IMR-90 (cell line): ENCODE measurements at regions not wholly inside any gene's neighbourhood (a gene's known extent, or its start where the extent isn't known, plus 50 kb on each side); places are given as distances from the start of the nearest gene placed in this dataset.

Experiments used
- CEBPB ChIP-seq: IDR thresholded peaks from 2 replicates; pipeline ENCODE4 v1.6.1; 2012; ENCODE audit warnings: low read depth, low read length, improper control_type of control experiment
- POLR2A ChIP-seq: IDR thresholded peaks from 2 replicates; pipeline ENCODE4 v1.6.1; 2012; ENCODE audit warnings: mild to moderate bottlenecking, low read depth, low read length
- RFX5 ChIP-seq: IDR thresholded peaks from 2 replicates; pipeline ENCODE4 v1.8.0; 2012; ENCODE audit warnings: low read depth, mild to moderate bottlenecking, low read length, moderate library complexity
- TF ChIP-seq, protein P1 (sequence below): conservative IDR thresholded peaks from 2 replicates; pipeline ENCODE4 v1.5.1; 2012; ENCODE audit warnings: mild to moderate bottlenecking, low read depth, low read length, improper control_type of control experiment
- TF ChIP-seq, protein P2 (sequence below): fragments of 150-350 bp; IDR thresholded peaks from 2 replicates; pipeline ENCODE4 v1.6.1; 2016; ENCODE audit warnings: low read depth, mild to moderate bottlenecking, low read length, moderate library complexity, borderline replicate concordance

DNA sequence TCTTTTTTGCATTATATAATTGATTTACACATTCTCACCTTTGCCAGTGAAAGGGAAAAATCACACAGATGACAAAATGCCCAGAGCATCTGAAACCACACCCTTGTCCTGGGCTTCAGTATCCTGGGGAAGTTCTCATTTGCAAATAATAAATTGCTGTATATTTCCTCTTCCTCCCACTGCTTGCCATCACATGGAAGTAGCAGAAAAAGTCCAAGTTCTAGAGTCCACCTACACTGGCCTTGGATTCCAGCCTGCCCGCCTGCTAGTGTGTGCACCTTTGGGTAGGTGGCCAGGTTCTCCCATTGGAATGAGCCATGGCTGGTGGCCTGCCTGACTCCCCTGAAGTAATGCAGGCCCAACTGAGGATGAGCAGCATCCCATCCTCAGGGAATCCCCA lies 149.4 kb downstream of the GADD45G start:
- TF ChIP-seq POLR2A (no peak), RFX5 (no peak), CEBPB (no peak)
- TF ChIP-seq, protein P1, sequence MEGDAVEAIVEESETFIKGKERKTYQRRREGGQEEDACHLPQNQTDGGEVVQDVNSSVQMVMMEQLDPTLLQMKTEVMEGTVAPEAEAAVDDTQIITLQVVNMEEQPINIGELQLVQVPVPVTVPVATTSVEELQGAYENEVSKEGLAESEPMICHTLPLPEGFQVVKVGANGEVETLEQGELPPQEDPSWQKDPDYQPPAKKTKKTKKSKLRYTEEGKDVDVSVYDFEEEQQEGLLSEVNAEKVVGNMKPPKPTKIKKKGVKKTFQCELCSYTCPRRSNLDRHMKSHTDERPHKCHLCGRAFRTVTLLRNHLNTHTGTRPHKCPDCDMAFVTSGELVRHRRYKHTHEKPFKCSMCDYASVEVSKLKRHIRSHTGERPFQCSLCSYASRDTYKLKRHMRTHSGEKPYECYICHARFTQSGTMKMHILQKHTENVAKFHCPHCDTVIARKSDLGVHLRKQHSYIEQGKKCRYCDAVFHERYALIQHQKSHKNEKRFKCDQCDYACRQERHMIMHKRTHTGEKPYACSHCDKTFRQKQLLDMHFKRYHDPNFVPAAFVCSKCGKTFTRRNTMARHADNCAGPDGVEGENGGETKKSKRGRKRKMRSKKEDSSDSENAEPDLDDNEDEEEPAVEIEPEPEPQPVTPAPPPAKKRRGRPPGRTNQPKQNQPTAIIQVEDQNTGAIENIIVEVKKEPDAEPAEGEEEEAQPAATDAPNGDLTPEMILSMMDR, result no peak
- TF ChIP-seq, protein P2, sequence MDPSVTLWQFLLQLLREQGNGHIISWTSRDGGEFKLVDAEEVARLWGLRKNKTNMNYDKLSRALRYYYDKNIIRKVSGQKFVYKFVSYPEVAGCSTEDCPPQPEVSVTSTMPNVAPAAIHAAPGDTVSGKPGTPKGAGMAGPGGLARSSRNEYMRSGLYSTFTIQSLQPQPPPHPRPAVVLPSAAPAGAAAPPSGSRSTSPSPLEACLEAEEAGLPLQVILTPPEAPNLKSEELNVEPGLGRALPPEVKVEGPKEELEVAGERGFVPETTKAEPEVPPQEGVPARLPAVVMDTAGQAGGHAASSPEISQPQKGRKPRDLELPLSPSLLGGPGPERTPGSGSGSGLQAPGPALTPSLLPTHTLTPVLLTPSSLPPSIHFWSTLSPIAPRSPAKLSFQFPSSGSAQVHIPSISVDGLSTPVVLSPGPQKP, result no peak
